OCI-LY7 (cell line): ENCODE measurements at regions not wholly inside any gene's neighbourhood (a gene's known extent, or its start where the extent isn't known, plus 50 kb on each side); places are given as distances from the start of the nearest gene placed in this dataset.

ENCODE experiments used
- EZH2phosphoT487 ChIP-seq: fragments of 200-600 bp; sonication (generic); IDR thresholded peaks from 2 replicates; pipeline ENCODE4 v1.6.1; 2018; ENCODE audit warnings: low read depth, borderline replicate concordance, mild to moderate bottlenecking, mixed run types, antibody characterized with exemption, low read length, moderate library complexity, mixed read lengths
- TF ChIP-seq, protein P1 (sequence below): fragments of 200-600 bp; sonication (generic); conservative IDR thresholded peaks from 2 replicates; pipeline ENCODE4 v1.5.1; 2014; ENCODE audit warnings: mild to moderate bottlenecking, antibody characterized with exemption, low read length, moderate library complexity, mixed read lengths

DNA sequence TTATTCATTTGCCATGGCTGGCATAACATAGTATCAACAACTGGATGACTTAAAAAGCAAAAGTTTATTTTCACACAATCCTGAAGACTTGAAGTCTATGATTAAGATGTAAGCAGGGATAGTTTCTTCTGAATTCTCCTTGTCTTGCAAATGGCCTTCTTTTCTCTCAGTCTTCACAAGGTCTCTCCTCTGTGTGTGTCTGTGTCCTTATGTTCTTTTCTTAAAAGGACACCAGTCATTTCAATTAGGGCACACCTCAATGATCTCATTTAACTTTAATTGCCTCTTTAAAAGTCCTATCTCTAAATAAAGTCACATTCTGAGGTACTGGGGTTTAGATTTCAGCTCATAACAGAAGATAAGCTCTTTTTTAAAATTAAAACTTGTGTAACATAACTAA, 399.7 kb downstream of the PABPC4L start:
- TF ChIP-seq, protein P1, sequence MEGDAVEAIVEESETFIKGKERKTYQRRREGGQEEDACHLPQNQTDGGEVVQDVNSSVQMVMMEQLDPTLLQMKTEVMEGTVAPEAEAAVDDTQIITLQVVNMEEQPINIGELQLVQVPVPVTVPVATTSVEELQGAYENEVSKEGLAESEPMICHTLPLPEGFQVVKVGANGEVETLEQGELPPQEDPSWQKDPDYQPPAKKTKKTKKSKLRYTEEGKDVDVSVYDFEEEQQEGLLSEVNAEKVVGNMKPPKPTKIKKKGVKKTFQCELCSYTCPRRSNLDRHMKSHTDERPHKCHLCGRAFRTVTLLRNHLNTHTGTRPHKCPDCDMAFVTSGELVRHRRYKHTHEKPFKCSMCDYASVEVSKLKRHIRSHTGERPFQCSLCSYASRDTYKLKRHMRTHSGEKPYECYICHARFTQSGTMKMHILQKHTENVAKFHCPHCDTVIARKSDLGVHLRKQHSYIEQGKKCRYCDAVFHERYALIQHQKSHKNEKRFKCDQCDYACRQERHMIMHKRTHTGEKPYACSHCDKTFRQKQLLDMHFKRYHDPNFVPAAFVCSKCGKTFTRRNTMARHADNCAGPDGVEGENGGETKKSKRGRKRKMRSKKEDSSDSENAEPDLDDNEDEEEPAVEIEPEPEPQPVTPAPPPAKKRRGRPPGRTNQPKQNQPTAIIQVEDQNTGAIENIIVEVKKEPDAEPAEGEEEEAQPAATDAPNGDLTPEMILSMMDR, result no peak
- TF ChIP-seq EZH2phosphoT487, result no peak
